GM19025 (cell line): ENCODE measurements at regions not wholly inside any gene's neighbourhood (a gene's known extent, or its start where the extent isn't known, plus 50 kb on each side); places are given as distances from the start of the nearest gene placed in this dataset.
"Not testable (repeated sequence)": the region's sequence is repeated elsewhere in the genome, so short reads cannot be mapped to it uniquely, and the experiment has no call there.

Source experiments
- ATAC-seq: cut with Tn5 transposase; IDR thresholded peaks from one replicate; pipeline ENCODE4 v1.9.1; 2021; ENCODE audit warnings: mild to moderate bottlenecking, low read depth, moderate library complexity; ENCODE audit not compliant: unreplicated experiment

- no peak for ATAC-seq
Measured at GRCh38 chr15:38846346-38846745, 281.7 kb upstream of the RASGRP1 start.

GRCh38 chr15:38847666-38848065, 283.1 kb upstream of the RASGRP1 start:
- no peak for ATAC-seq

- no peak for ATAC-seq
Measured at GRCh38 chr15:38849046-38849445, 284.4 kb upstream of the RASGRP1 start.

- not testable (repeated sequence) for ATAC-seq
Measured at GRCh38 chr15:38852188-38852587, 287.6 kb upstream of the RASGRP1 start.

GRCh38 chr15:38853608-38854007, 289.0 kb upstream of the RASGRP1 start:
- no peak for ATAC-seq

DNA sequence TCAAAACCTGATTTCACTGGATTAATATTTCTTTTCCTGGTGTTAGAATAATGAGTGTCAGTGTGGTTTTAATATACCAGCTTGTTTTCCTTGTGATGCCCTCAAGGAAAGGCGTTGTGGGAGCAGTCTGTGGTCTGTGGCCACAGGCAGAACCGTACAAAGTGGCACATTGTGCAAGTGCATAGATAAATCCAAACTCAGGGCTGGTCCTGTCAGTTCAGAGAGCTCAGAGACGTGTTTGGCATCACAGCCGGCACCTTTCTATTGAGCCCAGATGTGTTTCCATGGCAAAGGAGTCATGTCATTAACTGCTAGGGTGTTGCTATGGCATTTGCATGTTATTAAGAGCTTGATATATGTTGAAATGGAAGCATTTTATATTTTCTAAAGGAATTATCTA, 289.9 kb upstream of the RASGRP1 start:
- ATAC-seq = no peak

GRCh38 chr15:38857814-38858213, 293.2 kb upstream of the RASGRP1 start:
- ATAC-seq = no peak

GRCh38 chr15:38859574-38859973, 295.0 kb upstream of the RASGRP1 start:
- ATAC-seq = no peak

- no peak for ATAC-seq
Measured at GRCh38 chr15:38860253-38860652, 295.6 kb upstream of the RASGRP1 start.

DNA sequence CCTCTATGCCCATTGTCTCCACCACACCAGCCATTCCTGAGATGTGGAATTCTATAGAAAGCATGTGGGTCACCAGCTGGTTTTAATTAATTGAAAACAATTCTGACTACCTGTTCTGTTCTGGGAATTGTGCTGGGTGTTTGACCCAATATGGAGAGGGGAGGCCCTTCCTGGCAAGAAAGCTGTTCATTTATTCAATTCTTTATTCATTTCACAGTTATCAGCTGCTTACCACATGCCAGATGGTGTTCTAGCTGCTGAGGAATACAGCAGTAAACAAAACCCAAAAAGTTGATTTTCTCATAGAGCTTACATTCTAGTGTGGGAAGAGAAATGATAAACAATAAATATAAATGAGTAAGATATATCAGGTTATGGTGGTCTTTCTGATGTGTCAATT, 296.1 kb upstream of the RASGRP1 start:
- no peak for ATAC-seq

DNA sequence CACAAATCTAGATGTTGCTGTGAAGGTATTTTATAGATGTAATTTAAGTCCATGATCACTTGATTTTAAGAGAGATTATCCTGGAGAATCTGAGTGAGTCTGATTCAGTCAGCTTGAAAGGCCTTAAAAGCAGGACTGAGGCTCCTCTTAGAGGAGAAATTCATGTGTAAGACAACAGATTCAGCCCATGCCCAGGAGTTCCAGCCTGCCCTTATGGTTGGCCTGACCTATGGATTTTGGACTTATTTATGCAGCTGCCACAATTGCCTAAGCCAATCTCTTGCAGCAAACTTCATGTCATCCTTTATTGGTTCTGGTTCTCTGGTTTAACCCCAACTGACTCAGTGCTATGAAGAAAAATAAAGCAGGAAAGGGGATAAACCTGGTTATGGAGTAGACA, 296.5 kb upstream of the RASGRP1 start:
- ATAC-seq = no peak

- ATAC-seq = no peak
Measured at GRCh38 chr15:38862099-38862498, 297.5 kb upstream of the RASGRP1 start.

GRCh38 chr15:38863381-38863780, 298.8 kb upstream of the RASGRP1 start:
- no peak for ATAC-seq

DNA sequence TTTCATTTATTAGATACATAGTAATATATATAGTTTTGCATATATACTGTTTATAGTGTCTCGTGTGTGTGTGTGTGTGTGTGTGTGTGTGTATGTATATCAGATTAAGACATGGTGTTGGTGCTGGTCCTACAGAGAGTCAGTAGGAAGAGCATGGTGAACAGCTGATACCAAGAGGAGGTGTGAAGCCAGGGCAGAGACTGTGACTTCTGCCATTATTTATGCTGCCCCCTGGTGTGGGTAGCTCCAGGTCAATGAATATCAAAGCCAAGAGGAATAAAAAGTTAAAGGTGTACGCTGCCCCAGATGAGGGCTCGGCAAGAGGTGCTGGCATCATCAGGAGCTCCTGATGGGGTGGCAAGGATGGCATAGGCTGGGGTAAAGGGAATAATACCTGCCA, 299.5 kb upstream of the RASGRP1 start:
- ATAC-seq = no peak

DNA sequence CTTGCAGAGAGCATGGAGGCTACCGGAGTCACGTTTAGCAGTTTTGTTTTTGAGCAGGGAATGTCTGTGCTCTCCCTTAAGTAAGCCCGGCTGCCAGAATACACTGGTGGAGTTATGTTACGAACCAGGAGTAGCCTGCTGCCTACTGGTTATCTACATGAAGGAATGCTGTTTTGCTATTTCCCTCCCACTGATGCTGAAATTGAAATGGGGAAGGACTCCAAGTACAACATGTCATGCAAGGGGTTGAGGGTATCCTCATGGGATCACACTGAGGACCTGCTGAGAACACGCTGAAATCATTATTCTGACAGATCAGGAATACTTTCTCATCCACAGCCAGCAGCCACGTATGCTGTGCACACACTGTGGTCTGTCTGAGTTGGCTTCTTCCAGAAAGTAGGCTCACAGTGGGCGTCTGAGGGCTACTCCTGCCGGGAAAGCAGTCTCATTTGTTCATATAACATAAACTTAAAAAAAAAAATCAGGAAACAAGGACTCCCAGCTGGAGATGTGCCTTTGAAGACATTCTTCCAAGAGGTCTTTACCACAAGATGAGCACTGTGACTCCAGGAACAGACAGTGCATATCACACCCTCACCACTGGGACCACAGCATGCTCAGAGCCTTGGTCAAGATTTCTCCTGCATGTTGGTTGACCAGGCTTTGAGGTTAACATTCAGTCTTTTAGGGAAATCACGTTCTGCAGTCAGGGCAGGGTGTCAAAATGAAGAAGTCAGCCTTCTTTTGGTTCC, 300.4 kb upstream of the RASGRP1 start:
- no peak for ATAC-seq

- ATAC-seq = no peak
Measured at GRCh38 chr15:38867556-38867955, 302.9 kb upstream of the RASGRP1 start.

DNA sequence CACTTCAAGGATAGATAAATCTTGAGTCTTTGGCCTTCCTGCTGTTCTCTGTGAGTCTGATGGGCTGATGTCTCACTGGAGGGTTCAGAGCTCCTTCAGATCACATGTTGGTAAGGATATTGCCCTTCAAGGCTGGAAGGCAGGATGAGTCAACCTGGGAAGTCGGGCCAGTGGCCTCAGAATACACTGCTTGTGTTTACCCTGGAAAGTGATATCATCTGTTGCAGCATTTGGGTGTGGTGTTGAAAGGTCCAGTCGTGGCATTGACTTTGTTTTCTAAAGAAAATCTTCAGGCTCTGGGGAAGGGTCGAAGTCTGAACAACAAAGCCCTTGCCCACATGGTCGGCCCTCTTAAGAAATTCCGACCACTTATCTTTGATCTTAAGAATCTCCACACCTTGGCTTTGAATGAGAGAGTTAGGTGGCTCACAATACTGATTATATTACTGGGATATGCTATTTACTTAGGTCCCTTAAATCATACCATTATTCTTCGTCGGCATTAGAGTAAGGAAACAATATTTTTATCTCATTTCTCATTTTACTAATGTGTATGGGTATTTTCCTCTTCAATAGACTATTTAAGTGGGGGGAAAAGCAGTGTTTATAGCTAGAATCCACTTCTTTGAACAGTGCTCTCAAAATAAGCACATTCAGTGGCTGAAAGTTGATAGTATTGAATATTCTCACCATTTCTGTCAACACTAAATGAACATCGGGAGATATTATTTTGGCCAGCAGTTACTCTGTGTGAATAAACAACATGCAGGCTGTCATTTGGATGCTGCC, 303.9 kb upstream of the RASGRP1 start:
- no peak for ATAC-seq

DNA sequence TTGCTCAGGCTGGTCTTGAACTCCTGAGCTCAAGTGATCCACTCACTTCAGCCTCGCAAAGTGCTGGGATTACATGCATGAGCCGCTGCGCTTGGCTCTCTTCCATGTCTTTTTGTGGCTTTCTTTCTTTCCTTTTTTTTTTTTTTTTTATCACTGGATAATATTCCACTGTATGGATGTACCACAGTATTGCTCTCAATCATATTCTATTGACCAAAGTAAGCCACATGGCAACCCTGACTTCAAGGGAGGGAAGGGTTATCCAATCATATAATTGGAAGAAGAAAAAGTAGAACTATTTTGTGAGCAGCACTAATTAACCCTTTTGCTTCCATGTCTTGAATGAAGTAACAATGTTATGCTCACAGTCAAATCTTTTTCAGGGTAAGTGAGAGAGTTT, 307.0 kb upstream of the RASGRP1 start:
- no peak for ATAC-seq

DNA sequence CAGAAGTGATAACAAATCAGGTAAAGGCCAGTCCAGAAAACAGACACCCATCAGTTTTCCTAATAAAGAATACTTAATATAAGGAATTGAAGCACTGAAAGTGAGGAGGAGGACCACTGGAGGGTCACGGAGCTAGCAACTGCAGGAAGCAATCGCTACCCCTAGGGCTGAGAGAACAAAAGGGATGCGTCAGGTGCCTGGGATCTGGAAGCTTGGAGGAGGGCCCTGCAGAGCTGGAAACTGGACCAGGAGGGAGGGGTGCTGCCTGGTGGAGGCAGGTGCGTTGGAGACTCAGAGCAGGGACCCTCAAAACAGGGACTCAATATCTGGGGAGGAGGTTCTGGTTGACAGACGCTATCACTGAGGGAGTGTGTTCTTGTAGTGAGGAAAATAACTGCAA, 308.1 kb upstream of the RASGRP1 start:
- ATAC-seq = no peak

DNA sequence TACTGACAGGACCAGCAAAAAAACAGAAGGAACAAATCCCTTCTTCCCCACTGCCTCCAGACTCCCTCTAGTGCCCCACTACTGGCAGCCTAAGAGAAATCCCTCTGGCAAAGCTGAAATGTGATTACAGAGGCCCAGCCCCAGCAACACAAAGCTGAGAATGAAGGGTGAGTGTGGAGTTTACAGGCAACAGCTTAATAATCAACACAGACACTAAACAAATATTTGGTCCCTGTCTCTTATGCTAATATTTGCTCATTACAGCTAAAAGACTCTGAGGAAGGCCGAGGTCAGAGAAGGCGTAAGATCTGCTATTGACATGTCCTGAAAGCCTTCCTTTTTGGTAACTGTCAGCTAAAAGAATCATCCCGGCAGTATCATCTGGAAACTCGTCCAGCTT, 308.5 kb upstream of the RASGRP1 start:
- ATAC-seq = no peak

- no peak for ATAC-seq
Measured at GRCh38 chr15:38874464-38874863, 309.9 kb upstream of the RASGRP1 start.

DNA sequence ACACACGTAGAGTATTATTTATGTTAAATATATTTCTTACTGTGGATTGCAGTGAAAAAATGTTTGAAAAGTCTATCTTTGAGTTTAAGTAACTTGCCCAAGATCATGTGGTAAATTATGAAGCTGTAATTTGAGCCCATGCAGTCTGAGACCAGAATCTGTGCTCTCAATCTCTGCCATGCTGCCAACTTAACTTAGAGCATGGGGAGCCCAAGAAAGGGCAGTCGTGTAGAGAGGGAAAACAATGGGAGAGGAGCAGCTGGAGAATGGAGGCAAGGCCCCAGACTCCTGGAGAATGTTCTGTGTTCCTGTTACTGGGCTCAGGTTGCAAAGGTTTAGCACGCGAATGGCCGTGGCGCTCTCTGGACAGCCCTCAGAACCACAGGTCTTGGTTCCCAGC, 311.6 kb upstream of the RASGRP1 start:
- ATAC-seq = no peak
